Esophagus muscularis mucosa (tissue), 2 donors: ENCODE measurements at regions not wholly inside any gene's neighbourhood (a gene's known extent, or its start where the extent isn't known, plus 50 kb on each side); places are given as distances from the start of the nearest gene placed in this dataset.

ENCODE experiments used
- POLR2A ChIP-seq: fragments of 450-650 bp; IDR thresholded peaks from one replicate; pipeline ENCODE4 v1.6.1; 2017; ENCODE audit warnings: antibody characterized with exemption, moderate library complexity, mild to moderate bottlenecking, low read depth
- POLR2AphosphoS5 ChIP-seq, 2 donors: sonication (generic); formaldehyde crosslinking; IDR thresholded peaks; one replicate each; pipeline ENCODE4 v1.6.1; 2017; ENCODE audit warnings: antibody characterized with exemption in 2 of 2

- TF ChIP-seq POLR2A (no peak), POLR2AphosphoS5 (IDR thresholded peaks at IDR 0.05) (no peak)
These were observed 472.8 kb downstream of the PSAT1 start for GRCh38 chr9:78769690-78770089.
